Body of pancreas (tissue), 4 donors: ENCODE measurements at regions not wholly inside any gene's neighbourhood (a gene's known extent, or its start where the extent isn't known, plus 50 kb on each side); places are given as distances from the start of the nearest gene placed in this dataset.

Experiments used
- ATAC-seq: fragments of 150-250 bp; one replicate; pipeline ENCODE4 v1.9.1; 2016
- DNase-seq, 4 donors: peaks; one replicate each; pipeline ENCODE4 v3.0.0-alpha.2; 2019
- H3K27ac ChIP-seq, 4 donors: fragments of 200-600 bp; sonication (generic); 1 replicate in 3 of 4; 2 replicates in 1 of 4; pipeline versions ENCODE4 v1.5.1 to v1.6.1; 2016 to 2019; ENCODE audit warnings: mild to moderate bottlenecking in 1 of 4, mixed read lengths in 1 of 4, moderate library complexity in 1 of 4
- H3K27me3 ChIP-seq, 2 donors: fragments of 200-600 bp; sonication (generic); one replicate each; pipeline ENCODE4 v1.6.0; 2016; ENCODE audit warnings: mild to moderate bottlenecking in 1 of 2
- H3K36me3 ChIP-seq, 2 donors: fragments of 200-600 bp; sonication (generic); replicated peaks in 1 of 2; 2 replicates each; pipeline ENCODE4 v1.5.1; 2016; ENCODE audit warnings: low read depth in 2 of 2; ENCODE audit not compliant: insufficient read depth in 1 of 2
- H3K4me1 ChIP-seq: fragments of 200-600 bp; sonication (generic); one replicate; pipeline ENCODE4 v1.6.0; 2016
- H3K4me3 ChIP-seq, 2 donors: fragments of 200-600 bp; sonication (generic); 1 replicate in 1 of 2; 2 replicates in 1 of 2; pipeline ENCODE4 v1.5.1; 2016 to 2019
- H3K9me3 ChIP-seq, 3 donors: fragments of 200-600 bp; sonication (generic); 1 replicate in 2 of 3; 2 replicates in 1 of 3; pipeline ENCODE4 v1.5.1; 2016
- CTCF ChIP-seq, 7 experiments: fragments of 450-650 bp in 4 of 7; fragments of 200-600 bp in 3 of 7; sonication (generic) in 3 of 7; IDR thresholded peaks; one replicate each; pipeline ENCODE4 v1.5.1; 2016 to 2019; ENCODE audit warnings: antibody characterized with exemption in 7 of 7
- POLR2A ChIP-seq, 3 donors: fragments of 450-650 bp; IDR thresholded peaks; one replicate each; pipeline ENCODE4 v1.6.1; 2016; ENCODE audit warnings: antibody characterized with exemption in 3 of 3, mild to moderate bottlenecking in 2 of 3
- WGBS, 2 donors: methylation state at CpG; one replicate each; pipeline ENCODE4 v1.1.5; 2017; 5-methylcytosine and 5-hydroxymethylcytosine counted together
- intact Hi-C: fragments of 100-400 bp; cut with DNase I; formaldehyde crosslinking; loops from one replicate; pipeline ENCODE4 v1.15.1; 2023

GRCh38 chr12:105987685-105988035, 151.1 kb downstream of the NUAK1 start:
- no peak for TF ChIP-seq CTCF (IDR thresholded peaks at IDR 0.05)
- no peak overlapping the region for H3K27ac ChIP-seq
- ATAC-seq (no peak), DNase-seq (no peak)
- H3K4me3 ChIP-seq: no peak overlapping the region
- no peaks in the 10 kb centered on the region for H3K4me1 ChIP-seq
- no peaks in the 10 kb centered on the region for H3K27me3 ChIP-seq
- WGBS, 2 donors: 78 to 84% methylated on average over 3 of the region's 3 CpGs
- H3K36me3 ChIP-seq: no peaks in the 10 kb centered on the region
- intact Hi-C loops: no loop called here
- H3K9me3 ChIP-seq: no peaks in the 10 kb centered on the region

GRCh38 chr12:105992849-105993740, 145.7 kb downstream of the NUAK1 start:
- no peak for ATAC-seq
- DNase-seq: peak in 1 of 4 donors; percentile 17
- 48 to 53% methylated on average over 14 of the region's 14 CpGs for WGBS, 2 donors

GRCh38 chr12:105993766-105994555, 144.8 kb downstream of the NUAK1 start:
- ATAC-seq: no peak
- no peaks in the 10 kb centered on the region for H3K9me3 ChIP-seq
- no peak for DNase-seq
- intact Hi-C loops: no loop called here
- no peaks in the 10 kb centered on the region for H3K27me3 ChIP-seq
- H3K27ac ChIP-seq: no peak overlapping the region
- no peak for TF ChIP-seq POLR2A (IDR thresholded peaks at IDR 0.05)
- TF ChIP-seq CTCF (IDR thresholded peaks at IDR 0.05): no peak
- no peaks in the 10 kb centered on the region for H3K4me1 ChIP-seq
- H3K36me3 ChIP-seq: no peaks in the 10 kb centered on the region
- H3K4me3 ChIP-seq: no peak overlapping the region
- 53 to 66% methylated on average over 21 to 22 of the region's 22 CpGs for WGBS, 2 donors

More at GRCh38 chr12:105992849-105993740, 145.7 kb downstream of the NUAK1 start:
- Histone ChIP-seq H3K27ac (no peak overlapping the region), H3K27me3 (no peaks in the 10 kb centered on the region), H3K4me3 (no peak overlapping the region), H3K9me3 (no peaks in the 10 kb centered on the region), H3K4me1 (no peaks in the 10 kb centered on the region), H3K36me3 (no peaks in the 10 kb centered on the region)
- intact Hi-C loops: no loop called here
- TF ChIP-seq CTCF (IDR thresholded peaks at IDR 0.05) (no peak), POLR2A (IDR thresholded peaks at IDR 0.05) (no peak)

- WGBS, 2 donors: 84% methylated on average over 4 of the region's 4 CpGs; no CpG with 5 or more reads in 1 of the 2 donors
- intact Hi-C loops: no loop called here
- no peak for ATAC-seq
These were observed 142.8 kb downstream of the NUAK1 start for GRCh38 chr12:105995961-105996431.

More at GRCh38 chr12:105995961-105996431, 142.8 kb downstream of the NUAK1 start:
- no peaks in the 10 kb centered on the region for H3K36me3 ChIP-seq
- TF ChIP-seq POLR2A (IDR thresholded peaks at IDR 0.05): no peak
- no peak for TF ChIP-seq CTCF (IDR thresholded peaks at IDR 0.05)
- H3K4me3 ChIP-seq: no peak overlapping the region
- H3K9me3 ChIP-seq: no peaks in the 10 kb centered on the region
- H3K27ac ChIP-seq: no peak overlapping the region
- no peaks in the 10 kb centered on the region for H3K27me3 ChIP-seq
- no peaks in the 10 kb centered on the region for H3K4me1 ChIP-seq
- DNase-seq: no peak
